ENCODE measurements at regions not wholly inside any gene's neighbourhood (a gene's known extent, or its start where the extent isn't known, plus 50 kb on each side); places are given as distances from the start of the nearest gene placed in this dataset.
A peak's percentile ranks its signal among the peaks of the same experiment; 100 is the strongest.

DNA sequence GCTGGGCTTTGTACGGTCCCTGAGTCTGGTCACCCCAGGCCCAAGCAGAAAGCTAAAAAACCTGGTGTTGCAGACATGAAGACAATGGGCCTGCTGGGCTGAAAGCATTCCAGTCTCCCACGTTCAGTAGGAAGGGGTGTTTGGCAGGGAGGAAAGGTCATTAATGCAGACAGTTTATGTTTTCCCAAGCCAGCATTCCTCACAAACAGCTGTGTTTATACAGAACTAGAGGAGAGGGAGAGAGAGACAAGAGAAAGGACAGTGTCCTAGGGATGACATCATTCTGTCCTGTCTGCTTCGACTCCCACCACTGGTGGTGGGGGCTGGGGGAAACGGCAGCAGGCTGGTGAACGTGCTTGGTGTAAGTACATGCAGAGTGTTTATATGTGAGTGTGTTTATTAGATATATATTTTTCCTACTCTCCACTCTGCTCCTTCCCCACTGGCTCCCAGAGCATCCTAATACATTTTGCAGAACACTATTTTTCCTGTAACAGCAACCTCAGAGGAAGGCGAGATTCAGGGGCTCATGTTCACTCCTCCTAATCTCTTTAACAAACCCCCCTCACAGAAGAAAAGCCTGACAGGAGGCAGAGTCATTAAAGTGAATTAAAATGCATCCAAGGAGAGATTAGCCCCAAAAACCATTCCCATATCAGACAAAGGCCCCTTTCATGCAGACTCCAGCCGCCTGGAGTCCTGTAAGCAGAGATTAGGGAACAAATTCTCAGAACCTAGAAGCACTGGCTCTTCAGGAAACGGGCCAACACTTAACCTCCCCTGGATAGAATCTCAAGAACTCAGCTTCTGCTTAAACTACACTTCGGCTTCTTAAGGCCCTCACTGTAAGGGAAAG is 380.4 kb downstream of the TNS1 start:
- no peaks in the 10 kb centered on the region for H3K27me3 ChIP-seq (ENCODE audit: insufficient read depth)
- H3K36me3 ChIP-seq (replicated peaks in 1 of 2; ENCODE audit: control insufficient read depth in 1 of 2, insufficient read depth in 2 of 2, low read length in 1 of 2), result no peaks in the 10 kb centered on the region
- H3K27ac ChIP-seq (ENCODE audit: low read depth in 2 of 2, low read length in 1 of 2), result peak overlapping the region in 1 of 2 experiments; percentile 81; a peak in 2 of 4 replicates
- ChIA-PET CTCF (interaction anchor here (0.9 to 1.5 kb wide), 5 partner anchors 13 to 100 kb away, joined by 3 to 6 read pairs (median 3); no protein-coding TSS in a partner anchor), POLR2A (no interaction called here)
- 29% methylated on average over 9 of the region's 9 CpGs for WGBS (ENCODE audit: low lambda C conversion rate)
- DNase-seq, result peak; percentile 47
- H3K4me2 ChIP-seq, result no peak overlapping the region
- TF ChIP-seq CHD2 (IDR thresholded peaks at IDR 0.05; ENCODE audit: low read length, partially characterized antibody), result peak; percentile 13
- TF ChIP-seq, protein P1, sequence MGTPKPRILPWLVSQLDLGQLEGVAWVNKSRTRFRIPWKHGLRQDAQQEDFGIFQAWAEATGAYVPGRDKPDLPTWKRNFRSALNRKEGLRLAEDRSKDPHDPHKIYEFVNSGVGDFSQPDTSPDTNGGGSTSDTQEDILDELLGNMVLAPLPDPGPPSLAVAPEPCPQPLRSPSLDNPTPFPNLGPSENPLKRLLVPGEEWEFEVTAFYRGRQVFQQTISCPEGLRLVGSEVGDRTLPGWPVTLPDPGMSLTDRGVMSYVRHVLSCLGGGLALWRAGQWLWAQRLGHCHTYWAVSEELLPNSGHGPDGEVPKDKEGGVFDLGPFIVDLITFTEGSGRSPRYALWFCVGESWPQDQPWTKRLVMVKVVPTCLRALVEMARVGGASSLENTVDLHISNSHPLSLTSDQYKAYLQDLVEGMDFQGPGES (IDR thresholded peaks at IDR 0.05; ENCODE audit: low read depth, low read length), result no peak
- H3K9me3 ChIP-seq, result no peaks in the 10 kb centered on the region
- no peaks in the 10 kb centered on the region for H3K79me2 ChIP-seq (ENCODE audit: insufficient read depth)
- no peak overlapping the region for H3K9ac ChIP-seq
- no peaks in the 10 kb centered on the region for H4K20me1 ChIP-seq (ENCODE audit: insufficient read depth)
- no peak overlapping the region for H3K4me3 ChIP-seq (ENCODE audit: low read depth in 2 of 2, low read length in 1 of 2)
- H3K4me1 ChIP-seq (ENCODE audit: control insufficient read depth in 1 of 2, insufficient read depth in 2 of 2, low read depth in 1 of 2, low read length in 1 of 2), result peaks cover 0 to 24% of the 10 kb centered on the region in 2 experiments; a peak in 2 of 4 replicates
- no peaks in the 10 kb centered on the region for H3K9me2 ChIP-seq
- no peaks in the 10 kb centered on the region for H3F3A ChIP-seq (replicated peaks; ENCODE audit: insufficient read depth)
- no peak overlapping the region for H2AFZ ChIP-seq (ENCODE audit: low read depth)

DNA sequence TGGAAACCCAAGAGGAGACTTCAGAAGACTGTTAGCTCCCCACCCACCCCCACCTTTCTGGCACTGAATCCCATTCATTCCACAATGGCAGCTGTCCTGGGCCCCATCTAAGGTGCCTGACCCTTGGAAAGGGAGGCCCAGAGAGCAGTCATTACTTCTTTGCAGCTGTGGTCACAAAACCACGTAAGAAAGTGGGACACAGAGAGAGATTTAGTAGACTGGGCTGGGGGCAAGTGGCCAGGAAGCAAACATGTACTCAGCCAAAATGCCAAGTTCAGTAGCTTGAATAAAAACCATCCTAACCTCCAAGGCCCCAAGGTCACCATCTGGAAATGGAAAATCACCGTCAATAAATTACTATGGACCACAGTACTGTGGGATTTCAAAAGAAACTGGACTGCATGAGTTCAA is 381.4 kb downstream of the TNS1 start:
- Histone ChIP-seq H2AFZ (ENCODE audit: low read depth) (no peak overlapping the region), H4K20me1 (ENCODE audit: insufficient read depth) (no peaks in the 10 kb centered on the region), H3K4me3 (ENCODE audit: low read depth in 2 of 2, low read length in 1 of 2) (no peak overlapping the region), H3K4me1 (ENCODE audit: control insufficient read depth in 1 of 2, insufficient read depth in 2 of 2, low read depth in 1 of 2, low read length in 1 of 2) (peaks cover 0 to 26% of the 10 kb centered on the region in 2 experiments; a peak in 2 of 4 replicates), H3K4me2 (no peak overlapping the region), H3K9ac (no peak overlapping the region), H3F3A (replicated peaks; ENCODE audit: insufficient read depth) (no peaks in the 10 kb centered on the region), H3K36me3 (replicated peaks in 1 of 2; ENCODE audit: control insufficient read depth in 1 of 2, insufficient read depth in 2 of 2, low read length in 1 of 2) (no peaks in the 10 kb centered on the region), H3K9me2 (no peaks in the 10 kb centered on the region), H3K27ac (ENCODE audit: low read depth in 2 of 2, low read length in 1 of 2) (no peak overlapping the region; a peak in 1 of 4 replicates), H3K79me2 (ENCODE audit: insufficient read depth) (no peaks in the 10 kb centered on the region), H3K27me3 (ENCODE audit: insufficient read depth) (no peaks in the 10 kb centered on the region), H3K9me3 (no peaks in the 10 kb centered on the region)
- POLR2A ChIA-PET, result no interaction called here
- DNase-seq, result no peak
- CTCF ChIA-PET, result interaction anchor here (1.4 to 1.5 kb wide), 3 partner anchors 14 to 99 kb away, joined by 3 to 6 read pairs (median 4); no protein-coding TSS in a partner anchor
- WGBS (ENCODE audit: low lambda C conversion rate), result 69% methylated on average over 2 of the region's 2 CpGs
- TF ChIP-seq SMC3 (IDR thresholded peaks at IDR 0.05; ENCODE audit: low read depth, low read length) (no peak), GATA2 (CRISPR knock-in tag; IDR thresholded peaks at IDR 0.05) (no peak), SIN3A (IDR thresholded peaks at IDR 0.05; ENCODE audit: borderline replicate concordance, low read depth, low read length) (no peak), EP300 (IDR thresholded peaks at IDR 0.05; ENCODE audit: borderline replicate concordance in 1 of 2, low read depth in 1 of 2, low read length in 1 of 2) (no peak), FOXJ3 (CRISPR knock-in tag; IDR thresholded peaks at IDR 0.05) (no peak), FOSL2 (IDR thresholded peaks at IDR 0.05; ENCODE audit: borderline replicate concordance, low read depth) (no peak), EZH2phosphoT487 (IDR thresholded peaks at IDR 0.05; ENCODE audit: borderline replicate concordance, low read depth) (no peak), POLR2AphosphoS5 (IDR thresholded peaks at IDR 0.05; ENCODE audit: low read depth, low read length) (no peak), TCF12 (IDR thresholded peaks at IDR 0.05) (no peak), FOXM1 (IDR thresholded peaks at IDR 0.05; ENCODE audit: low read depth) (no peak), JUND (IDR thresholded peaks at IDR 0.05) (no peak), YY1 (IDR thresholded peaks at IDR 0.05; ENCODE audit: low read depth) (no peak)
- TF ChIP-seq, protein P2, sequence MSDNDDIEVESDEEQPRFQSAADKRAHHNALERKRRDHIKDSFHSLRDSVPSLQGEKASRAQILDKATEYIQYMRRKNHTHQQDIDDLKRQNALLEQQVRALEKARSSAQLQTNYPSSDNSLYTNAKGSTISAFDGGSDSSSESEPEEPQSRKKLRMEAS (IDR thresholded peaks at IDR 0.05; ENCODE audit: low read depth), result no peak
- TF ChIP-seq, protein P3, sequence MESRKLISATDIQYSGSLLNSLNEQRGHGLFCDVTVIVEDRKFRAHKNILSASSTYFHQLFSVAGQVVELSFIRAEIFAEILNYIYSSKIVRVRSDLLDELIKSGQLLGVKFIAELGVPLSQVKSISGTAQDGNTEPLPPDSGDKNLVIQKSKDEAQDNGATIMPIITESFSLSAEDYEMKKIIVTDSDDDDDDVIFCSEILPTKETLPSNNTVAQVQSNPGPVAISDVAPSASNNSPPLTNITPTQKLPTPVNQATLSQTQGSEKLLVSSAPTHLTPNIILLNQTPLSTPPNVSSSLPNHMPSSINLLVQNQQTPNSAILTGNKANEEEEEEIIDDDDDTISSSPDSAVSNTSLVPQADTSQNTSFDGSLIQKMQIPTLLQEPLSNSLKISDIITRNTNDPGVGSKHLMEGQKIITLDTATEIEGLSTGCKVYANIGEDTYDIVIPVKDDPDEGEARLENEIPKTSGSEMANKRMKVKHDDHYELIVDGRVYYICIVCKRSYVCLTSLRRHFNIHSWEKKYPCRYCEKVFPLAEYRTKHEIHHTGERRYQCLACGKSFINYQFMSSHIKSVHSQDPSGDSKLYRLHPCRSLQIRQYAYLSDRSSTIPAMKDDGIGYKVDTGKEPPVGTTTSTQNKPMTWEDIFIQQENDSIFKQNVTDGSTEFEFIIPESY (IDR thresholded peaks at IDR 0.05; ENCODE audit: borderline replicate concordance, low read depth), result no peak
- TF ChIP-seq, protein P4, sequence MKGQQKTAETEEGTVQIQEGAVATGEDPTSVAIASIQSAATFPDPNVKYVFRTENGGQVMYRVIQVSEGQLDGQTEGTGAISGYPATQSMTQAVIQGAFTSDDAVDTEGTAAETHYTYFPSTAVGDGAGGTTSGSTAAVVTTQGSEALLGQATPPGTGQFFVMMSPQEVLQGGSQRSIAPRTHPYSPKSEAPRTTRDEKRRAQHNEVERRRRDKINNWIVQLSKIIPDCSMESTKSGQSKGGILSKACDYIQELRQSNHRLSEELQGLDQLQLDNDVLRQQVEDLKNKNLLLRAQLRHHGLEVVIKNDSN (IDR thresholded peaks at IDR 0.05; ENCODE audit: borderline replicate concordance, low read depth), result no peak
- TF ChIP-seq, protein P5, sequence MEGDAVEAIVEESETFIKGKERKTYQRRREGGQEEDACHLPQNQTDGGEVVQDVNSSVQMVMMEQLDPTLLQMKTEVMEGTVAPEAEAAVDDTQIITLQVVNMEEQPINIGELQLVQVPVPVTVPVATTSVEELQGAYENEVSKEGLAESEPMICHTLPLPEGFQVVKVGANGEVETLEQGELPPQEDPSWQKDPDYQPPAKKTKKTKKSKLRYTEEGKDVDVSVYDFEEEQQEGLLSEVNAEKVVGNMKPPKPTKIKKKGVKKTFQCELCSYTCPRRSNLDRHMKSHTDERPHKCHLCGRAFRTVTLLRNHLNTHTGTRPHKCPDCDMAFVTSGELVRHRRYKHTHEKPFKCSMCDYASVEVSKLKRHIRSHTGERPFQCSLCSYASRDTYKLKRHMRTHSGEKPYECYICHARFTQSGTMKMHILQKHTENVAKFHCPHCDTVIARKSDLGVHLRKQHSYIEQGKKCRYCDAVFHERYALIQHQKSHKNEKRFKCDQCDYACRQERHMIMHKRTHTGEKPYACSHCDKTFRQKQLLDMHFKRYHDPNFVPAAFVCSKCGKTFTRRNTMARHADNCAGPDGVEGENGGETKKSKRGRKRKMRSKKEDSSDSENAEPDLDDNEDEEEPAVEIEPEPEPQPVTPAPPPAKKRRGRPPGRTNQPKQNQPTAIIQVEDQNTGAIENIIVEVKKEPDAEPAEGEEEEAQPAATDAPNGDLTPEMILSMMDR (IDR thresholded peaks at IDR 0.05), result no peak
- TF ChIP-seq, protein P1 (IDR thresholded peaks at IDR 0.05; ENCODE audit: low read depth, low read length), result no peak
